OCI-LY7 (cell line): ENCODE measurements at regions not wholly inside any gene's neighbourhood (a gene's known extent, or its start where the extent isn't known, plus 50 kb on each side); places are given as distances from the start of the nearest gene placed in this dataset.

Source experiments
- BruUV-seq: library from RNA; stranded (reverse); fragments of 400-500 nt; replicated peaks from 2 replicates; lab custom pipeline; 2021; lab: Mats Ljungman, UMichigan
- CTCF ChIA-PET: fragments of 300-600 bp; sonication (Branson Sonifier 250); formaldehyde crosslinking; loops from one replicate; lab custom pipeline; 2022; ENCODE audit warnings: antibody characterized with exemption; ENCODE audit not compliant: unreplicated experiment; lab: Charles Lee
- POLR2A ChIA-PET: fragments of 300-600 bp; sonication (Branson Sonifier 250); formaldehyde crosslinking; loops from one replicate; lab custom pipeline; 2022; ENCODE audit warnings: antibody characterized with exemption; lab: Charles Lee
- DNase-seq: peaks from one replicate; pipeline ENCODE4 v3.0.0-alpha.2; 2015; ENCODE audit warnings: low spot score
- H2AFZ ChIP-seq: fragments of 200-600 bp; sonication (generic), shearing (Covaris generic); 2 replicates; pipeline ENCODE4 v1.6.1; 2014; ENCODE audit warnings: mild to moderate bottlenecking, antibody characterized with exemption, low read length, moderate library complexity
- H3K27ac ChIP-seq: fragments of 200-600 bp; sonication (generic); 2 replicates; pipeline ENCODE4 v1.5.1; 2014; ENCODE audit warnings: mixed run types, low read depth, mild to moderate bottlenecking, moderate library complexity, low read length, inconsistent platforms; ENCODE audit not compliant: poor library complexity, severe bottlenecking
- H3K36me3 ChIP-seq: fragments of 200-600 bp; sonication (generic); 2 replicates; pipeline ENCODE4 v1.6.1; 2014; ENCODE audit warnings: mild to moderate bottlenecking, antibody characterized with exemption, low read length, moderate library complexity, mixed read lengths; ENCODE audit not compliant: insufficient read depth
- H3K4me1 ChIP-seq: fragments of 200-600 bp; sonication (generic); 2 replicates; pipeline ENCODE4 v1.5.1; 2014; ENCODE audit warnings: mild to moderate bottlenecking, low read length; ENCODE audit not compliant: insufficient read depth, poor library complexity, severe bottlenecking
- H3K4me2 ChIP-seq: fragments of 200-600 bp; sonication (generic); 2 replicates; pipeline ENCODE4 v1.6.1; 2014; ENCODE audit warnings: mild to moderate bottlenecking, low read length
- H3K4me3 ChIP-seq: fragments of 200-600 bp; sonication (generic); 2 replicates; pipeline ENCODE4 v1.5.1; 2014; ENCODE audit warnings: mild to moderate bottlenecking, low read depth, low read length; ENCODE audit not compliant: poor library complexity, severe bottlenecking
- H3K79me2 ChIP-seq: fragments of 200-600 bp; sonication (generic); 2 replicates; pipeline ENCODE4 v1.6.1; 2016; ENCODE audit warnings: low read depth, mild to moderate bottlenecking, low read length, moderate library complexity, mixed read lengths; ENCODE audit not compliant: insufficient read depth
- H3K9me2 ChIP-seq: fragments of 200-600 bp; sonication (generic); 2 replicates; pipeline ENCODE4 v1.6.1; 2016; ENCODE audit warnings: mild to moderate bottlenecking, low read length, mixed read lengths; ENCODE audit not compliant: insufficient read depth
- H3K9me3 ChIP-seq: fragments of 200-600 bp; sonication (generic); 2 replicates; pipeline ENCODE4 v1.6.1; 2014; ENCODE audit warnings: mild to moderate bottlenecking, mixed run types, low read length, mixed read lengths
- H4K20me1 ChIP-seq: fragments of 200-600 bp; sonication (generic); 2 replicates; pipeline ENCODE4 v1.6.1; 2014; ENCODE audit warnings: mild to moderate bottlenecking, antibody characterized with exemption, low read length, moderate library complexity, mixed read lengths; ENCODE audit not compliant: insufficient read depth
- CTCF ChIP-seq: fragments of 200-600 bp; sonication (generic); conservative IDR thresholded peaks from 2 replicates; pipeline ENCODE4 v1.5.1; 2014; ENCODE audit warnings: mild to moderate bottlenecking, antibody characterized with exemption, low read length, moderate library complexity, mixed read lengths
- EZH2phosphoT487 ChIP-seq: fragments of 200-600 bp; sonication (generic); IDR thresholded peaks from 2 replicates; pipeline ENCODE4 v1.6.1; 2018; ENCODE audit warnings: low read depth, borderline replicate concordance, mild to moderate bottlenecking, mixed run types, antibody characterized with exemption, low read length, moderate library complexity, mixed read lengths
- intact Hi-C: fragments of 100-400 bp; cut with micrococcal nuclease; formaldehyde crosslinking; loops from one replicate; pipeline ENCODE4 v1.10.0; 2022; ENCODE audit not compliant: unreplicated experiment

- no peak overlapping the region for H3K27ac ChIP-seq
- H4K20me1 ChIP-seq = no peaks in the 10 kb centered on the region
- BruUV-seq = no TSS peak
- TF ChIP-seq EZH2phosphoT487 = no peak
- TF ChIP-seq CTCF = 0 out of 2 replicates have a peak, but pooled peaks have one; percentile 15
- CTCF ChIA-PET = interaction anchor here (0.6 to 0.7 kb wide), 3 partner anchors 125 to 833 kb away, joined by 3 to 12 read pairs (median 9); no protein-coding TSS in a partner anchor
- H3K4me3 ChIP-seq = no peak overlapping the region
- H3K79me2 ChIP-seq = no peaks in the 10 kb centered on the region
- no peaks in the 10 kb centered on the region for H3K9me2 ChIP-seq
- no peak overlapping the region for H2AFZ ChIP-seq
- no peaks in the 10 kb centered on the region for H3K4me1 ChIP-seq
- no peaks in the 10 kb centered on the region for H3K36me3 ChIP-seq
- POLR2A ChIA-PET = no interaction called here
- intact Hi-C loops = loop anchor here (2.0 to 10.0 kb wide), 2 partner anchors 106 to 510 kb away; no protein-coding TSS in a partner anchor
- H3K9me3 ChIP-seq = no peaks in the 10 kb centered on the region
- H3K4me2 ChIP-seq = no peak overlapping the region
- DNase-seq = no peak
These were observed 130.3 kb upstream of the RAB12 start for GRCh38 chr18:8478968-8479370.

GRCh38 chr18:8479789-8480188 lies 129.4 kb upstream of the RAB12 start:
- ChIA-PET POLR2A (interaction anchor here (0.7 kb wide), 1 partner anchor 46 kb away, joined by 3 read pairs; no protein-coding TSS in a partner anchor), CTCF (interaction anchor here (0.6 kb wide), 1 partner anchor 1086 kb away, joined by 3 read pairs; no protein-coding TSS in a partner anchor)
- no peak for DNase-seq
- no peak overlapping the region for H3K27ac ChIP-seq
- no peaks in the 10 kb centered on the region for H3K79me2 ChIP-seq
- H4K20me1 ChIP-seq = no peaks in the 10 kb centered on the region
- intact Hi-C loops = loop anchor here (2.0 to 10.0 kb wide), 3 partner anchors 65 to 509 kb away; no protein-coding TSS in a partner anchor
- H3K9me2 ChIP-seq = no peaks in the 10 kb centered on the region
- H3K36me3 ChIP-seq = no peaks in the 10 kb centered on the region
- no peak overlapping the region for H3K4me3 ChIP-seq
- no peaks in the 10 kb centered on the region for H3K9me3 ChIP-seq
- no peak for TF ChIP-seq CTCF
- no peak for TF ChIP-seq EZH2phosphoT487
- no peak overlapping the region for H2AFZ ChIP-seq
- no peak overlapping the region for H3K4me2 ChIP-seq
- H3K4me1 ChIP-seq = no peaks in the 10 kb centered on the region
- no TSS peak for BruUV-seq

DNA sequence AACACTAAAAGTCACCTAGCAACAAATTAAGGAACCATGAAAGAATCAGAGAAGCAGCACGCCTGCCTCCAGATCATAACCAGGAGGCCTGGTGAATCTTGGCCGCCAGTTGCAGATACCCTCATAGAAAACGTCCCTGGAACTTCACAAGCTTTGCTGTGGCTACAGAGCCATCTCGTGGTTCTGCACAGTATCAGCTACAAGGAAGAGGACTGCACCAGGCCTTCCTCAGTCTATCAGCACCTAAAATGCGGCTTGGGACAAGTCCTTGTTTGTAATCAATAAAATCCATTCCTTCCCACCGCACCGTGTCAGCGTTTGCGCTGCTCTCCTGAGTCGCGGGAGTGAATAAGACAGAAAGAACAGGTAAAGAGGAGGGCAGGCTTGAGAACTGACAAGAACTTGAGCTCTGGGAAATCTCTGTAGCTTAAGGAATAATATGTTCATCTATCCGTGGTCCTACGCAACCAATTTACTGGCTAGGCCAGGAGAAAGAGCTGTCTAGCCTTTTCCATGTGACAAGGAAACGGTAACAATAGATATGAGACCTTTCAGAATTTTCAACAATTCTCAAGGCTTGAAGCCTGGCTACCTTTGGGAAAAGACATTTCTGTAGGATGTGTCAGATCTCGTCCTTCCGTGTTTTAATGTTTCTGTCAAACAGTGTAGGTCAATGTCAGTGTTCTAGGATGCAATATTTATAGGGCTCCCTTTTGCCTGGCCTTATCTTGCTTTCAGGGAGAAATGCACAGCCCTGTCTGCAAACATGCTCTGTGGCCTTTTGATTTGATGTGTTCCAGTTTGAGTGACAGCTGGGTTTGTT lies 128.5 kb upstream of the RAB12 start:
- H3K79me2 ChIP-seq = no peaks in the 10 kb centered on the region
- H3K36me3 ChIP-seq = no peaks in the 10 kb centered on the region
- no peaks in the 10 kb centered on the region for H4K20me1 ChIP-seq
- CTCF ChIA-PET = no interaction called here
- H3K9me2 ChIP-seq = no peaks in the 10 kb centered on the region
- H3K4me2 ChIP-seq = no peak overlapping the region
- H3K4me3 ChIP-seq = no peak overlapping the region
- BruUV-seq = no TSS peak
- intact Hi-C loops = loop anchor here (10.0 kb wide), 1 partner anchor 64 kb away; no protein-coding TSS in a partner anchor
- DNase-seq = peak; percentile 36
- H3K27ac ChIP-seq = no peak overlapping the region
- no peaks in the 10 kb centered on the region for H3K4me1 ChIP-seq
- H3K9me3 ChIP-seq = no peaks in the 10 kb centered on the region
- H2AFZ ChIP-seq = no peak overlapping the region
- TF ChIP-seq EZH2phosphoT487 (no peak), CTCF (peak; percentile 66)
- POLR2A ChIA-PET = interaction anchor here (0.7 to 1.0 kb wide), 3 partner anchors 47 to 125 kb away, joined by 3 read pairs; no protein-coding TSS in a partner anchor
